Activated CD8-positive, alpha-beta T cell treated with anti-CD3 and anti-CD28 coated beads for 36 hours (primary cell): ENCODE measurements at regions not wholly inside any gene's neighbourhood (a gene's known extent, or its start where the extent isn't known, plus 50 kb on each side); places are given as distances from the start of the nearest gene placed in this dataset.

Experiments
- ATAC-seq: fragments of 200-7000 bp; cut with Tn5 transposase; one replicate; pipeline ENCODE4 v1.10.0; 2021; ENCODE audit warnings: mild to moderate bottlenecking, moderate library complexity
- CTCF ChIA-PET: fragments of 350-600 bp; sonication (Branson Sonifier 250); formaldehyde crosslinking; loops from one replicate; lab custom pipeline; 2021; ENCODE audit warnings: antibody characterized with exemption; lab: Charles Lee
- POLR2A ChIA-PET: fragments of 350-600 bp; sonication (Branson Sonifier 250); formaldehyde crosslinking; loops from one replicate; lab custom pipeline; 2021; ENCODE audit warnings: antibody characterized with exemption; lab: Charles Lee
- DNase-seq: peaks from one replicate; pipeline ENCODE4 v3.0.0-alpha.2; 2020
- H3K27ac Mint-ChIP-seq: one replicate; pipeline ENCODE4 v1.8.0; 2021; ENCODE audit warnings: mild to moderate bottlenecking, mixed read lengths
- H3K27me3 Mint-ChIP-seq: one replicate; pipeline ENCODE4 v1.8.0; 2021; ENCODE audit warnings: mixed read lengths
- H3K36me3 Mint-ChIP-seq: one replicate; pipeline ENCODE4 v1.8.0; 2021; ENCODE audit warnings: low read depth, mixed read lengths
- H3K4me1 Mint-ChIP-seq: one replicate; pipeline ENCODE4 v1.8.0; 2021; ENCODE audit warnings: low read depth, mixed read lengths
- H3K4me3 Mint-ChIP-seq: one replicate; pipeline ENCODE4 v1.8.0; 2021; ENCODE audit warnings: mild to moderate bottlenecking, moderate library complexity, mixed read lengths
- H3K9me3 Mint-ChIP-seq: one replicate; pipeline ENCODE4 v1.8.0; 2021; ENCODE audit warnings: mixed read lengths
- CTCF ChIP-seq: fragments of 200-600 bp; IDR thresholded peaks from one replicate; pipeline ENCODE4 v1.8.0; 2022; ENCODE audit warnings: antibody characterized with exemption, mild to moderate bottlenecking
- intact Hi-C: fragments of 100-400 bp; cut with micrococcal nuclease; formaldehyde crosslinking; loops from one replicate; pipeline ENCODE4 v1.10.0; 2022

- H3K4me3 Mint-ChIP-seq: no peak overlapping the region
- H3K4me1 Mint-ChIP-seq: peaks cover 90% of the 10 kb centered on the region
- POLR2A ChIA-PET: interaction anchor here (0.9 to 2.0 kb wide), 9 partner anchors 15 to 294 kb away, joined by 3 to 7 read pairs (median 3); partner anchors contain the start of gene ZPBP
- TF ChIP-seq CTCF: no peak
- CTCF ChIA-PET: interaction anchor here (0.9 to 2.1 kb wide), 9 partner anchors 9 to 266 kb away, joined by 3 to 11 read pairs (median 4); partner anchors contain the start of gene ZPBP
- intact Hi-C loops: no loop called here
- peaks cover 13% of the 10 kb centered on the region for H3K36me3 Mint-ChIP-seq
- no peak for ATAC-seq
- peak overlapping the region; percentile 97 for H3K27ac Mint-ChIP-seq
- H3K9me3 Mint-ChIP-seq: peaks cover 10% of the 10 kb centered on the region
- no peak for DNase-seq
- H3K27me3 Mint-ChIP-seq: no peaks in the 10 kb centered on the region
Measured at GRCh38 chr7:50152486-50152885, 59.4 kb upstream of the ZPBP start.

GRCh38 chr7:50151661-50152060, 58.6 kb upstream of the ZPBP start:
- Mint-ChIP-seq H3K4me1 (peaks cover 92% of the 10 kb centered on the region), H3K27me3 (no peaks in the 10 kb centered on the region), H3K36me3 (peaks cover 13% of the 10 kb centered on the region), H3K9me3 (peaks cover 10% of the 10 kb centered on the region), H3K27ac (peak overlapping the region; percentile 97), H3K4me3 (no peak overlapping the region)
- POLR2A ChIA-PET: interaction anchor here (1.5 to 2.0 kb wide), 2 partner anchors 54 to 194 kb away, joined by 3 to 7 read pairs; no protein-coding TSS in a partner anchor
- ATAC-seq: no peak
- TF ChIP-seq CTCF: no peak
- CTCF ChIA-PET: interaction anchor here (2.1 kb wide), 2 partner anchors 8 to 14 kb away, joined by 6 to 11 read pairs; no protein-coding TSS in a partner anchor
- no peak for DNase-seq
- intact Hi-C loops: no loop called here

- H3K27ac Mint-ChIP-seq: peak overlapping the region; percentile 97
- ChIA-PET POLR2A (interaction anchor here (1.2 to 1.5 kb wide), 2 partner anchors 162 to 195 kb away, joined by 3 read pairs; no protein-coding TSS in a partner anchor), CTCF (interaction anchor here (1.1 to 3.5 kb wide), 4 partner anchors 13 to 317 kb away, joined by 3 to 15 read pairs (median 4); no protein-coding TSS in a partner anchor)
- peaks cover 10% of the 10 kb centered on the region for H3K9me3 Mint-ChIP-seq
- intact Hi-C loops: no loop called here
- no peak overlapping the region for H3K4me3 Mint-ChIP-seq
- DNase-seq (no peak), ATAC-seq (no peak)
- H3K36me3 Mint-ChIP-seq: peaks cover 13% of the 10 kb centered on the region
- H3K27me3 Mint-ChIP-seq: no peaks in the 10 kb centered on the region
- no peak for TF ChIP-seq CTCF
- H3K4me1 Mint-ChIP-seq: peaks cover 92% of the 10 kb centered on the region
Measured at GRCh38 chr7:50151001-50151400, 58.0 kb upstream of the ZPBP start.

- CTCF ChIA-PET: interaction anchor here (0.6 to 3.5 kb wide), 8 partner anchors 56 to 319 kb away, joined by 3 to 15 read pairs (median 6); no protein-coding TSS in a partner anchor
- DNase-seq (peak; percentile 52), ATAC-seq (peak; percentile 12)
- Mint-ChIP-seq H3K4me1 (peaks cover 91% of the 10 kb centered on the region), H3K27me3 (no peaks in the 10 kb centered on the region), H3K36me3 (peaks cover 4% of the 10 kb centered on the region), H3K4me3 (no peak overlapping the region), H3K27ac (peak overlapping the region; percentile 97), H3K9me3 (peaks cover 5% of the 10 kb centered on the region)
- intact Hi-C loops: loop anchor here (5.0 to 10.0 kb wide), 2 partner anchors 115 to 158 kb away; no protein-coding TSS in a partner anchor
- no peak for TF ChIP-seq CTCF
- POLR2A ChIA-PET: interaction anchor here (1.2 to 2.3 kb wide), 9 partner anchors 13 to 269 kb away, joined by 3 to 7 read pairs (median 4); no protein-coding TSS in a partner anchor
Measured at GRCh38 chr7:50149369-50149768, 56.3 kb upstream of the ZPBP start.
